Heart left ventricle (tissue), 16 donors: ENCODE measurements at regions not wholly inside any gene's neighbourhood (a gene's known extent, or its start where the extent isn't known, plus 50 kb on each side); places are given as distances from the start of the nearest gene placed in this dataset.

Source experiments
- ATAC-seq, 4 donors: fragments of 200-7000 bp; cut with Tn5 transposase; one replicate each; pipeline ENCODE4 v1.9.1; 2020 to 2022; ENCODE audit warnings: moderate library complexity in 4 of 4, mild to moderate bottlenecking in 3 of 4, moderate number of reproducible peaks in 1 of 4
- DNase-seq, 5 donors: peaks; one replicate each; pipeline ENCODE4 v3.0.0-alpha.2; 2020
- H3K27ac ChIP-seq, 12 donors: fragments of 200-600 bp; sonication (generic) in 4 of 12; one replicate each; pipeline versions ENCODE4 v1.5.0 to v1.8.0; 2016 to 2022; ENCODE audit warnings: mild to moderate bottlenecking in 2 of 12
- H3K27me3 ChIP-seq, 9 donors: fragments of 200-600 bp; sonication (generic) in 2 of 9; one replicate each; pipeline versions ENCODE4 v1.5.1 to v1.8.0; 2016 to 2022; ENCODE audit warnings: mild to moderate bottlenecking in 3 of 9
- H3K36me3 ChIP-seq, 9 donors: fragments of 200-600 bp; sonication (generic) in 2 of 9; one replicate each; pipeline versions ENCODE4 v1.5.0 to v1.8.0; 2018 to 2022; ENCODE audit warnings: mild to moderate bottlenecking in 2 of 9
- H3K4me1 ChIP-seq, 12 donors: fragments of 200-600 bp; sonication (generic) in 4 of 12; one replicate each; pipeline versions ENCODE4 v1.5.0 to v1.8.0; 2016 to 2022; ENCODE audit warnings: mild to moderate bottlenecking in 3 of 12
- H3K4me3 ChIP-seq, 12 donors: fragments of 200-600 bp; sonication (generic) in 4 of 12; one replicate each; pipeline versions ENCODE4 v1.5.0 to v1.8.0; 2017 to 2022; ENCODE audit warnings: mild to moderate bottlenecking in 9 of 12, moderate library complexity in 4 of 12
- H3K9me3 ChIP-seq, 12 donors: fragments of 200-600 bp; sonication (generic) in 4 of 12; one replicate each; pipeline versions ENCODE4 v1.5.0 to v1.8.0; 2016 to 2022; ENCODE audit warnings: mild to moderate bottlenecking in 1 of 12
- CTCF ChIP-seq, 12 donors: fragments of 200-600 bp; sonication (generic) in 4 of 12; IDR thresholded peaks; one replicate each; pipeline versions ENCODE4 v1.5.0 to v1.8.0; 2018 to 2022; ENCODE audit warnings: antibody characterized with exemption in 12 of 12, mild to moderate bottlenecking in 5 of 12
- POLR2A ChIP-seq, 2 donors: fragments of 450-650 bp; IDR thresholded peaks; one replicate each; pipeline ENCODE4 v1.6.1; 2017; ENCODE audit warnings: antibody characterized with exemption in 2 of 2, mild to moderate bottlenecking in 2 of 2, moderate library complexity in 2 of 2
- WGBS, 4 donors: extraction: QIAGEN DNeasy Blood & Tissue Kit in 2 of 4; methylation state at CpG; one replicate each; pipeline versions ENCODE4 v1.1.5 to v1.1.7; 2013 to 2018; 5-methylcytosine and 5-hydroxymethylcytosine counted together
- intact Hi-C, 10 donors: fragments of 100-400 bp; cut with DNase I; formaldehyde crosslinking; loops; one replicate each; pipeline versions ENCODE4 v1.11.1 to v1.14.2; 2022
- donor health status: ischemic (EF 13 %, LVEDD 7.1; RV severe dilation, severe dysfunction).
- donor health status: healthy with polysubstance abuse.
- donor health status: DM: no; HTN: yes; CAD: no.
- donor health status: DM: no; HTN: no; CAD: no.
- donor health status: ischemic (EF 25% LVEDD 6.9; RV normal size, moderate dysfunction).
- donor health status: ischemic (EF 25% LVEDD 5.7; RV mildly dilated, moderate dysfunction).
- donor health status: healthy.
- donor health status: DM: yes; HTN: yes; CAD: no.
- donor health status: ischemic (EF 35%, LVEDD 5.7; RV mildly dilated, moderate dysfunction).
- donor health status: nonischemic (EF 11% LVEDD 7.7; RV severe dilation, severe dysfunction).
- donor health status: DM: yes; HTN: yes; CAD: no.
- donor health status: PGD.
- donor health status: ischemic (EF 29% LVEDD 5.4; RV normal size, mild dysfunction).
- donor health status: nonischemic (EF 23%, LVEDD 6.1; RV moderate dilation, normal function).

GRCh38 chr14:30484976-30485375 lies 74.0 kb upstream of the G2E3 start:
- Histone ChIP-seq H3K4me3 (no peak overlapping the region), H3K4me1 (no peaks in the 10 kb centered on the region), H3K27ac (no peak overlapping the region), H3K36me3 (no peaks in the 10 kb centered on the region), H3K9me3 (peaks cover 0 to 10% (median 0%) of the 10 kb centered on the region in 12 donors), H3K27me3 (no peaks in the 10 kb centered on the region)
- ATAC-seq (no peak), DNase-seq (no peak)
- TF ChIP-seq CTCF (IDR thresholded peaks at IDR 0.05): no peak
- TF ChIP-seq POLR2A (IDR thresholded peaks at IDR 0.05): no peak
- 76 to 95% (median 84%) methylated on average over 1 of the region's 1 CpG for whole genome bisulfite sequencing, 4 donors
- intact Hi-C loops: no loop called here

- WGBS, 4 donors: 71 to 77% (median 75%) methylated on average over 1 of the region's 1 CpG
- no peak for TF ChIP-seq POLR2A (IDR thresholded peaks at IDR 0.05)
- no peak for TF ChIP-seq CTCF (IDR thresholded peaks at IDR 0.05)
- intact Hi-C loops: no loop called here
Measured at GRCh38 chr14:30496852-30497251, 62.1 kb upstream of the G2E3 start.

GRCh38 chr14:30499358-30499757 lies 59.6 kb upstream of the G2E3 start:
- intact Hi-C loops: no loop called here
- no peak for ATAC-seq

More at GRCh38 chr14:30496852-30497251, 62.1 kb upstream of the G2E3 start:
- no peaks in the 10 kb centered on the region for H3K9me3 ChIP-seq
- no peaks in the 10 kb centered on the region for H3K4me1 ChIP-seq
- H3K36me3 ChIP-seq: no peaks in the 10 kb centered on the region
- no peak for ATAC-seq
- no peak for DNase-seq
- peaks cover 0 to 6% (median 0%) of the 10 kb centered on the region in 9 donors for H3K27me3 ChIP-seq
- H3K4me3 ChIP-seq: no peak overlapping the region
- no peak overlapping the region for H3K27ac ChIP-seq

GRCh38 chr14:30500222-30500621 lies 58.7 kb upstream of the G2E3 start:
- H3K27me3 ChIP-seq: peaks cover 0 to 3% (median 0%) of the 10 kb centered on the region in 9 donors
- no peak for ATAC-seq
- no peak overlapping the region for H3K27ac ChIP-seq
- no peak for DNase-seq
- TF ChIP-seq POLR2A (IDR thresholded peaks at IDR 0.05): no peak
- no peak for TF ChIP-seq CTCF (IDR thresholded peaks at IDR 0.05)
- intact Hi-C loops: no loop called here
- H3K9me3 ChIP-seq: no peaks in the 10 kb centered on the region
- H3K4me3 ChIP-seq: no peak overlapping the region
- H3K36me3 ChIP-seq: no peaks in the 10 kb centered on the region
- WGBS, 4 donors: 78 to 88% (median 83%) methylated on average over 2 of the region's 2 CpGs
- no peaks in the 10 kb centered on the region for H3K4me1 ChIP-seq

More at GRCh38 chr14:30499358-30499757, 59.6 kb upstream of the G2E3 start:
- no peaks in the 10 kb centered on the region for H3K4me1 ChIP-seq
- H3K4me3 ChIP-seq: no peak overlapping the region
- no peak overlapping the region for H3K27ac ChIP-seq
- DNase-seq: no peak
- H3K9me3 ChIP-seq: no peaks in the 10 kb centered on the region
- no peaks in the 10 kb centered on the region for H3K36me3 ChIP-seq
- H3K27me3 ChIP-seq: peaks cover 0 to 2% (median 0%) of the 10 kb centered on the region in 9 donors
- TF ChIP-seq POLR2A (IDR thresholded peaks at IDR 0.05) (no peak), CTCF (IDR thresholded peaks at IDR 0.05) (no peak)
